Heart left ventricle (tissue), 13 donors: ENCODE measurements at regions not wholly inside any gene's neighbourhood (a gene's known extent, or its start where the extent isn't known, plus 50 kb on each side); places are given as distances from the start of the nearest gene placed in this dataset.

ENCODE experiments used
- CTCF ChIP-seq, 12 donors: fragments of 200-600 bp; sonication (generic) in 4 of 12; IDR thresholded peaks; one replicate each; pipeline versions ENCODE4 v1.5.0 to v1.8.0; 2018 to 2022; ENCODE audit warnings: antibody characterized with exemption in 12 of 12, mild to moderate bottlenecking in 5 of 12
- POLR2A ChIP-seq, 2 donors: fragments of 450-650 bp; IDR thresholded peaks; one replicate each; pipeline ENCODE4 v1.6.1; 2017; ENCODE audit warnings: antibody characterized with exemption in 2 of 2, mild to moderate bottlenecking in 2 of 2, moderate library complexity in 2 of 2
- donor health status: ischemic (EF 13 %, LVEDD 7.1; RV severe dilation, severe dysfunction).
- donor health status: DM: no; HTN: yes; CAD: no.
- donor health status: DM: no; HTN: no; CAD: no.
- donor health status: ischemic (EF 25% LVEDD 6.9; RV normal size, moderate dysfunction).
- donor health status: ischemic (EF 25% LVEDD 5.7; RV mildly dilated, moderate dysfunction).
- donor health status: ischemic (EF 35%, LVEDD 5.7; RV mildly dilated, moderate dysfunction).
- donor health status: nonischemic (EF 11% LVEDD 7.7; RV severe dilation, severe dysfunction).
- donor health status: DM: yes; HTN: yes; CAD: no.
- donor health status: PGD.
- donor health status: ischemic (EF 29% LVEDD 5.4; RV normal size, mild dysfunction).
- donor health status: nonischemic (EF 23%, LVEDD 6.1; RV moderate dilation, normal function).

- TF ChIP-seq CTCF (IDR thresholded peaks at IDR 0.05): no peak
- no peak for TF ChIP-seq POLR2A (IDR thresholded peaks at IDR 0.05)
These were observed 269.7 kb downstream of the ISL1 start for GRCh38 chr5:51652980-51653379.
